HUES6 (cell line): ENCODE measurements at regions not wholly inside any gene's neighbourhood (a gene's known extent, or its start where the extent isn't known, plus 50 kb on each side); places are given as distances from the start of the nearest gene placed in this dataset.
"Not testable (repeated sequence)": the region's sequence is repeated elsewhere in the genome, so short reads cannot be mapped to it uniquely, and the experiment has no call there.

Experiments
- H3K27ac ChIP-seq: 2 replicates; pipeline ENCODE4 v1.7.0; 2013; ENCODE audit warnings: low read depth, mild to moderate bottlenecking, low read length, inconsistent platforms
- H3K27me3 ChIP-seq: 2 replicates; pipeline ENCODE4 v1.6.1; 2013; ENCODE audit warnings: low read length; ENCODE audit not compliant: control insufficient read depth, insufficient read depth
- H3K36me3 ChIP-seq: 2 replicates; pipeline ENCODE4 v1.6.1; 2013; ENCODE audit warnings: low read length; ENCODE audit not compliant: control insufficient read depth, insufficient read depth
- H3K4me1 ChIP-seq: 2 replicates; pipeline ENCODE4 v1.6.1; 2013; ENCODE audit warnings: low read length; ENCODE audit not compliant: control insufficient read depth, insufficient read depth
- H3K4me3 ChIP-seq: 2 replicates; pipeline ENCODE4 v1.5.1; 2013; ENCODE audit warnings: low read depth, low read length
- H3K9ac ChIP-seq: one replicate; pipeline ENCODE4 v1.6.1; 2013; ENCODE audit warnings: mild to moderate bottlenecking, low read length
- H3K9me3 ChIP-seq: 2 replicates; pipeline ENCODE4 v1.6.1; 2013; ENCODE audit warnings: low read depth, low read length; ENCODE audit not compliant: control insufficient read depth, insufficient read depth

- Histone ChIP-seq H3K36me3 (no peaks in the 10 kb centered on the region), H3K9ac (no peak overlapping the region), H3K9me3 (peaks cover 5% of the 10 kb centered on the region; the same call in 1 of the 2 replicates), H3K27ac (no peak overlapping the region), H3K27me3 (no peaks in the 10 kb centered on the region), H3K4me3 (no peak overlapping the region), H3K4me1 (no peaks in the 10 kb centered on the region)
Measured at GRCh38 chr4:97394653-97395052, 748.6 kb downstream of the STPG2 start.

DNA sequence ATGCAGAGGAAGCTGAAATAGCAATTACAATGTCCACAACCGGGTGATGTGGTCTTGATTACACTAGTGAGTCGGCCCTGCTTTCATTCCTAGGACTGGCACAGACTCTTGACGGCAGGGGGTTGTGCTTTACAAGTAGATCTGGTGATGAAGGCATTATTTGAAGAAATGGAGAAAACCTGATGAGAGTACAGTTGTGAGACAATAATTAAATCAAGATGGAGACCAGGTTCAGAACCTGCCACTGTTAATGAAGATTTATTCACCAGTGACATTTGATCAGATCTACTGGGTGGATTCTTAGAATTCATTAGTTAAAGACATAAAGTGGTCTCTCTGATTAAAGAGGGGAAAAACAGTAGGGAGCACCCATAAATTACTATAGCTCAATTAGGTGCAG, 747.2 kb downstream of the STPG2 start:
- H3K9me3 ChIP-seq = peaks cover 5% of the 10 kb centered on the region; the same call in 1 of the 2 replicates
- H3K27me3 ChIP-seq = no peaks in the 10 kb centered on the region
- no peaks in the 10 kb centered on the region for H3K4me1 ChIP-seq
- H3K9ac ChIP-seq = no peak overlapping the region
- no peaks in the 10 kb centered on the region for H3K36me3 ChIP-seq
- no peak overlapping the region for H3K4me3 ChIP-seq
- no peak overlapping the region for H3K27ac ChIP-seq

- Histone ChIP-seq H3K9ac (no peak overlapping the region), H3K4me3 (no peak overlapping the region), H3K27me3 (no peaks in the 10 kb centered on the region), H3K4me1 (no peaks in the 10 kb centered on the region), H3K27ac (no peak overlapping the region), H3K9me3 (peaks cover 5% of the 10 kb centered on the region; the same call in 1 of the 2 replicates), H3K36me3 (no peaks in the 10 kb centered on the region)
Measured at GRCh38 chr4:97396605-97397004, 746.7 kb downstream of the STPG2 start.

GRCh38 chr4:97404876-97405523, 738.3 kb downstream of the STPG2 start:
- Histone ChIP-seq H3K27ac (no peak overlapping the region), H3K36me3 (no peaks in the 10 kb centered on the region)

DNA sequence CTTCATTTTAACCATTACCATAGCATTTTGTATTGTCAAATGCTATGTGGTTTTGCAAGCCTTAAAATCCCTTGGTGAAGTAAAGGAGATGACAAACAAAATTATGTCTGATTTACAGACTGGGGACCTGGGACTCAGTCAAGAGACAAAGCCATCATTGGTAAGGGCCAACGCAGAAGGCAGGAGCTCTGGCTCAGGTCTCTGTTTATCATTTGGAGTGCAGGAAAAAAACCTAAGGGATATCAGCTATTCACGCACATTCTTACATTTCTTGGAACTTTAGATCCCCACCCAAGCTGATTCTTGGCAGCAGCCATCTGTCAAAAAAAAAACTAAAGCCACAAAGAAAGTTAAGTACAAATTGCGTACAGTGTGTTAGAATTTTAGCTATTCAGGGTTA, 731.9 kb downstream of the STPG2 start:
- no peak overlapping the region for H3K27ac ChIP-seq
- no peak overlapping the region for H3K9ac ChIP-seq
- no peaks in the 10 kb centered on the region for H3K27me3 ChIP-seq
- no peaks in the 10 kb centered on the region for H3K36me3 ChIP-seq
- H3K4me3 ChIP-seq = no peak overlapping the region
- H3K9me3 ChIP-seq = peaks cover 3% of the 10 kb centered on the region; the same call in 1 of the 2 replicates
- H3K4me1 ChIP-seq = no peaks in the 10 kb centered on the region

More at GRCh38 chr4:97404876-97405523, 738.3 kb downstream of the STPG2 start:
- no peaks in the 10 kb centered on the region for H3K4me1 ChIP-seq
- H3K27me3 ChIP-seq = no peaks in the 10 kb centered on the region
- no peak overlapping the region for H3K4me3 ChIP-seq
- peaks cover 3% of the 10 kb centered on the region for H3K9me3 ChIP-seq
- no peak overlapping the region for H3K9ac ChIP-seq

DNA sequence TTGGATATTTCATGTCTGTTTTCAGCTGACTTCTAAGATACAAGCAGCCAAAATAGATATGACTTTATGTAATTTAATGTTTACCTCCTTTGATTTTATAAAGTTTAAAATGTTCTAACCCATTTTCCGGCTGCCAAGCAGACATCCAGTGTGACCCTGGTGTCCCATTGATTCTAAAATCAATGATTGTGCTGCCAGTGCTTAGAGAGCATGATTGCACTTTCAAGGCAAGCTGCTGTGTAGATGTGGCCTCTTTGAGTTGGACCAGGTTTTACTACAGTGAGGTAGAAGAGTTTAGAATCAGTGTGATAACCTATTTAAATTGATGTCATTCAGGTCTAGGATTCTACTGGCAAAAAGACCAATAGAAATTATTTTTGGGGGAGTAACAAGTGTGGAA, 730.9 kb downstream of the STPG2 start:
- Histone ChIP-seq H3K9ac (no peak overlapping the region), H3K27me3 (no peaks in the 10 kb centered on the region), H3K36me3 (no peaks in the 10 kb centered on the region), H3K4me3 (no peak overlapping the region), H3K27ac (no peak overlapping the region), H3K9me3 (no peaks in the 10 kb centered on the region), H3K4me1 (no peaks in the 10 kb centered on the region)

DNA sequence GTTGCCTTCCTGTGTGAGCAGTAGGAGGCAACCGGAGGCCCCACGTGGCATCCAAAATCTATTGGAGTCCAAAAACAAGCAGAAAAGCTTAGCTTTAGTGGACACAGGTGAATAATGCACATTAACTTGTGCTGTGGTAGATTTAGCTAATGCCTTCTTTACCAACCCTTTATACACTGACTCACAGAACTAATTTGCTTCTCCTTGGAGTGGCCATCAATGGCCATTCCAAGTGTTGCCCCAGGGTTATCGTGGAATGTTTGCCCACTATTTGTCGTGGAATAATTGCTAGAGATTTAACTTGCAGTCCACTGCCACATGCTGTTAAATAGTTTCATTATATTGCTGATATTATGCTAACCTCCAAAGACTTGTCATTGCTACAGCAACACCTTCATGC, 729.1 kb downstream of the STPG2 start:
- Histone ChIP-seq H3K27me3 (no peaks in the 10 kb centered on the region), H3K4me1 (no peaks in the 10 kb centered on the region), H3K36me3 (no peaks in the 10 kb centered on the region), H3K27ac (no peak overlapping the region), H3K9me3 (peaks cover 3% of the 10 kb centered on the region; the same call in 1 of the 2 replicates), H3K9ac (no peak overlapping the region), H3K4me3 (no peak overlapping the region)

GRCh38 chr4:97432551-97432950, 710.7 kb downstream of the STPG2 start:
- no peaks in the 10 kb centered on the region for H3K36me3 ChIP-seq
- H3K4me3 ChIP-seq = no peak overlapping the region
- peaks cover 9% of the 10 kb centered on the region for H3K9me3 ChIP-seq
- H3K9ac ChIP-seq = no peak overlapping the region
- H3K27me3 ChIP-seq = no peaks in the 10 kb centered on the region
- no peak overlapping the region for H3K27ac ChIP-seq
- H3K4me1 ChIP-seq = no peaks in the 10 kb centered on the region

GRCh38 chr4:97437998-97438705, 705.1 kb downstream of the STPG2 start:
- H3K4me1 ChIP-seq, H3K27ac ChIP-seq, H3K27me3 ChIP-seq, H3K36me3 ChIP-seq, H3K9ac ChIP-seq, H3K4me3 ChIP-seq: not testable (repeated sequence)
- H3K9me3 ChIP-seq = peaks cover 20% of the 10 kb centered on the region

DNA sequence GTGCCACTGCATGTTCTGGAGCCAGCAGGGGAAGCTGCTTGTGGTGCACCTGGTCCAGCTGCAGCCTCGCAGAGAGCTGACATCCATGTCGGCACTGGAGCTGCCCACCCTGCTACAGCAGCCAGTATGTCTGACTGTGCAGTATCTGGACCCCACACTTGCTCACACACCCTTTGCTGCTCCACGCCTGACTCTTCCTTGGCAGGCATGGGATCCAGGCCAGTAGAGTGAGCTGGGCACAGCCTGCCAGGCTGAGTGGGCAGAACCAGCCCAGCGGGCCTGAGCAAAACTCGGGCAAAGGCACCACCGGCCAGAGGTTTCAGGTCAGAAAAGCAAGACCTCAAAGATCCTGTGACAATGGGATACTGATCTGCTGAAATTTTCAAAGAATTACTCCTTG, 690.1 kb downstream of the STPG2 start:
- no peak overlapping the region for H3K9ac ChIP-seq
- H3K4me3 ChIP-seq = no peak overlapping the region
- H3K4me1 ChIP-seq = peaks cover 3% of the 10 kb centered on the region; the same call in 1 of the 2 replicates
- no peaks in the 10 kb centered on the region for H3K27me3 ChIP-seq
- peaks cover 14% of the 10 kb centered on the region for H3K9me3 ChIP-seq
- no peaks in the 10 kb centered on the region for H3K36me3 ChIP-seq
- H3K27ac ChIP-seq = no peak overlapping the region

DNA sequence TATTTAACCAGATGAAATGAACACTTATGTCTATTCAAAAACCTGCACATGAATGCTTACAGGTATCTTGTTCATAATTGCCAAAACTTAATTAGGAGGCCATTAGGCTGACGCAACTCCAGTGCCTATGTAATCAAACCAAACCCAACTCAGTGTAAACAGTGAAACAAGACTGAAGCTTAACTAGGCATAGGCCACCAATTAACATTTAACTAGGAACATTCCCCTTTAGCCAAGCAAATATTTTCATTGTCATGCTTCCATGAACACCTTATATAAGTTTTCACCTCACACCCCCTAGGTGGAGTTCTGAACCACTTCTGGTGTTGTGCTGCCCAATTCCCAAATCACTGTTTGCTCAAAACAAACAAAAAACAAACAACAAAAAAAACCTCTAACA, 686.0 kb downstream of the STPG2 start:
- no peak overlapping the region for H3K4me3 ChIP-seq

More for the DNA sequence above, 686.0 kb downstream of the STPG2 start:
- no peaks in the 10 kb centered on the region for H3K27me3 ChIP-seq
- H3K27ac ChIP-seq = 0 out of 2 replicates have a peak overlapping the region, but pooled peaks have one; percentile 23
- H3K9me3 ChIP-seq = peaks cover 6% of the 10 kb centered on the region; the same call in 1 of the 2 replicates
- H3K4me1 ChIP-seq = peaks cover 3% of the 10 kb centered on the region; the same call in 1 of the 2 replicates
- no peaks in the 10 kb centered on the region for H3K36me3 ChIP-seq
- H3K9ac ChIP-seq = no peak overlapping the region
